BE2C (cell line): ENCODE measurements at regions not wholly inside any gene's neighbourhood (a gene's known extent, or its start where the extent isn't known, plus 50 kb on each side); places are given as distances from the start of the nearest gene placed in this dataset.
"Not testable (repeated sequence)": the region's sequence is repeated elsewhere in the genome, so short reads cannot be mapped to it uniquely, and the experiment has no call there.

Experiments used
- DNase-seq: peaks from one replicate; pipeline ENCODE4 v3.0.0-alpha.2; 2020
- H3K27me3 ChIP-seq: fragments of 250-450 bp; sonication (Bioruptor Pico); 2 replicates; pipeline ENCODE4 v1.5.1; 2020; ENCODE audit warnings: mild to moderate bottlenecking
- H3K36me3 ChIP-seq: fragments of 250-450 bp; sonication (Bioruptor Pico); 2 replicates; pipeline ENCODE4 v1.5.1; 2020; ENCODE audit warnings: mild to moderate bottlenecking
- H3K4me1 ChIP-seq: fragments of 250-450 bp; sonication (Bioruptor Pico); 2 replicates; pipeline ENCODE4 v1.5.1; 2020
- H3K4me3 ChIP-seq: 2 replicates; pipeline ENCODE4 v1.5.1; 2011; ENCODE audit warnings: low read depth, low read length
- H3K9me3 ChIP-seq: fragments of 250-450 bp; sonication (Bioruptor Pico); 2 replicates; pipeline ENCODE4 v1.5.1; 2020

GRCh38 chr2:87531968-87532715, 215.7 kb upstream of the PLGLB2 start:
- not testable (repeated sequence) for H3K27me3 ChIP-seq, DNase-seq, H3K9me3 ChIP-seq, H3K36me3 ChIP-seq, H3K4me3 ChIP-seq, H3K4me1 ChIP-seq

GRCh38 chr2:87533390-87534272, 214.3 kb upstream of the PLGLB2 start:
- not testable (repeated sequence) for H3K4me3 ChIP-seq, H3K36me3 ChIP-seq, H3K9me3 ChIP-seq, H3K4me1 ChIP-seq, H3K27me3 ChIP-seq, DNase-seq

GRCh38 chr2:87534273-87534889, 213.5 kb upstream of the PLGLB2 start:
- not testable (repeated sequence) for H3K36me3 ChIP-seq, H3K4me3 ChIP-seq, DNase-seq, H3K9me3 ChIP-seq, H3K27me3 ChIP-seq, H3K4me1 ChIP-seq

- H3K4me1 ChIP-seq, DNase-seq, H3K27me3 ChIP-seq, H3K36me3 ChIP-seq, H3K9me3 ChIP-seq, H3K4me3 ChIP-seq: not testable (repeated sequence)
These were observed 211.5 kb upstream of the PLGLB2 start for GRCh38 chr2:87536427-87536826.

GRCh38 chr2:87537251-87537671, 210.6 kb upstream of the PLGLB2 start:
- not testable (repeated sequence) for H3K4me1 ChIP-seq, H3K9me3 ChIP-seq, H3K36me3 ChIP-seq, H3K4me3 ChIP-seq, DNase-seq, H3K27me3 ChIP-seq

- H3K27me3 ChIP-seq, DNase-seq, H3K9me3 ChIP-seq, H3K4me1 ChIP-seq, H3K36me3 ChIP-seq, H3K4me3 ChIP-seq: not testable (repeated sequence)
These were observed 209.6 kb upstream of the PLGLB2 start for GRCh38 chr2:87538268-87538667.

GRCh38 chr2:87539151-87539943, 208.5 kb upstream of the PLGLB2 start:
- H3K4me1 ChIP-seq, H3K4me3 ChIP-seq, H3K27me3 ChIP-seq, H3K36me3 ChIP-seq, H3K9me3 ChIP-seq, DNase-seq: not testable (repeated sequence)

GRCh38 chr2:87540242-87540641, 207.6 kb upstream of the PLGLB2 start:
- H3K4me3 ChIP-seq, H3K9me3 ChIP-seq, H3K36me3 ChIP-seq, H3K4me1 ChIP-seq, H3K27me3 ChIP-seq, DNase-seq: not testable (repeated sequence)

GRCh38 chr2:87542599-87543174, 205.2 kb upstream of the PLGLB2 start:
- not testable (repeated sequence) for H3K27me3 ChIP-seq, H3K9me3 ChIP-seq, H3K4me3 ChIP-seq, H3K36me3 ChIP-seq, H3K4me1 ChIP-seq, DNase-seq

- H3K4me3 ChIP-seq, H3K36me3 ChIP-seq, H3K9me3 ChIP-seq, H3K4me1 ChIP-seq, H3K27me3 ChIP-seq, DNase-seq: not testable (repeated sequence)
These were observed 204.1 kb upstream of the PLGLB2 start for GRCh38 chr2:87543797-87544196.

- H3K4me3 ChIP-seq, DNase-seq, H3K27me3 ChIP-seq, H3K4me1 ChIP-seq, H3K9me3 ChIP-seq, H3K36me3 ChIP-seq: not testable (repeated sequence)
These were observed 200.8 kb upstream of the PLGLB2 start for GRCh38 chr2:87547106-87547505.

GRCh38 chr2:87547966-87548365, 199.9 kb upstream of the PLGLB2 start:
- DNase-seq, H3K4me1 ChIP-seq, H3K36me3 ChIP-seq, H3K27me3 ChIP-seq, H3K4me3 ChIP-seq, H3K9me3 ChIP-seq: not testable (repeated sequence)

GRCh38 chr2:87548681-87549536, 199.0 kb upstream of the PLGLB2 start:
- not testable (repeated sequence) for H3K27me3 ChIP-seq, H3K4me3 ChIP-seq, DNase-seq, H3K9me3 ChIP-seq, H3K36me3 ChIP-seq, H3K4me1 ChIP-seq

GRCh38 chr2:87549561-87550202, 198.2 kb upstream of the PLGLB2 start:
- H3K27me3 ChIP-seq, H3K9me3 ChIP-seq, H3K4me3 ChIP-seq, DNase-seq, H3K4me1 ChIP-seq, H3K36me3 ChIP-seq: not testable (repeated sequence)
